ENCODE measurements at regions not wholly inside any gene's neighbourhood (a gene's known extent, or its start where the extent isn't known, plus 50 kb on each side); places are given as distances from the start of the nearest gene placed in this dataset.

- TF ChIP-seq POLR2A (IDR thresholded peaks at IDR 0.05) (no peak), CTCF (IDR thresholded peaks at IDR 0.05) (no peak)
Measured at GRCh38 chr21:14759285-14759684, 213.2 kb upstream of the SAMSN1 start.
